HG02840 (cell line): ENCODE measurements at regions not wholly inside any gene's neighbourhood (a gene's known extent, or its start where the extent isn't known, plus 50 kb on each side); places are given as distances from the start of the nearest gene placed in this dataset.

Source experiments
- ATAC-seq: cut with Tn5 transposase; IDR thresholded peaks from one replicate; pipeline ENCODE4 v1.9.1; 2021; ENCODE audit warnings: mild to moderate bottlenecking, moderate library complexity, moderate number of reproducible peaks; ENCODE audit not compliant: unreplicated experiment, low FRiP score

DNA sequence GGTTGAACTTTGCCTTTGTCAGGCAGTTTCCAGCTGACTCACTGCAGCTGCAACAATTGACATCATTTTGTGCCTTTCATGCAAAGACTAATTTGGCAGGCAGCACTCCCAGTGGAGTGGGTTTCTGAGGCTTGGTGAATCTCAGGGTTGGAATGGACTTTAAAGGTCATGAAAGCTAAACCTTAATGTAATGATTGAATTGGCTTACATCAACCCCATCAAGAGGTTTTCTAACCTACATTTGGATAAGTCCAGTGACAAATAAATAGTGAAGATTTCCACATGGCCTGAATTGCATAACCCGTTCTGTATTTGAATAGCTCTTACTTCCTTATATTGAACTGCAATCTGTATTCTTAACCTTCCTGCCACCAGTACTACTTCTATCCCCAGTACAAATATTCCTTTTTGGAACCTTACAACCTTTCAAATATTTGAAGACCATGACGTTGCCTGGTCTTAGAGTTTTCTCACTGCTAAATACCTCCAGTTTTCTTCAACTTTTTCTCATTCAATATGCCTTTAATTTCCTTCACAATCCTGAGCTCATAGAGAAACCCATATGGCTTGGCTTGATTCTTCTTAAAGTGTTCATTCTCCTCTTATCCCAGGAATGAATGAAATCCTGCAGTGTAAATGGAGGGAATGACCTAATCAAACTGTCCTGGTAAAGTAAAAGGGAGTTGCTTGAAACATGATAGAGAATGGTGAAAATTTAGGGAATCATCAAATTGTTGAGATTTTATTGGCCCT lies 168.1 kb upstream of the NOVA1 start:
- no peak for ATAC-seq

DNA sequence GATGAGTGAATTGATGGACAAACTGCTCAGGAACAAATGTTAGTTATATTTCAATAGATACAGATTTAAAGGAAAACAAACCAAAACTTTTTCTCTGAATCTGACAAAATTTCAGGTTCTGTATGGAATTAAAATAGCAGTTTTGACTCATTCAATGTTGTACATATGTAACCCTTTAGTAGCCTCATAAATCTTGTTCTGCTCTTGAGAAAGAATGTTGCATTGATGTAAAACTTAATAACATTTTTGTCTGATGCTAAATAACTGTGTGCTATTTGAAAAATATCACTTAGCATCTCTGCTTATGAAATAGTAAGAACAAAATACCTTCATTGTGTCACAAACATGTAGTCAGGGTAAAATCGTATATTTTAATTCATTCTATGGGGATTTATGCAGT lies 168.9 kb upstream of the NOVA1 start:
- ATAC-seq: no peak

DNA sequence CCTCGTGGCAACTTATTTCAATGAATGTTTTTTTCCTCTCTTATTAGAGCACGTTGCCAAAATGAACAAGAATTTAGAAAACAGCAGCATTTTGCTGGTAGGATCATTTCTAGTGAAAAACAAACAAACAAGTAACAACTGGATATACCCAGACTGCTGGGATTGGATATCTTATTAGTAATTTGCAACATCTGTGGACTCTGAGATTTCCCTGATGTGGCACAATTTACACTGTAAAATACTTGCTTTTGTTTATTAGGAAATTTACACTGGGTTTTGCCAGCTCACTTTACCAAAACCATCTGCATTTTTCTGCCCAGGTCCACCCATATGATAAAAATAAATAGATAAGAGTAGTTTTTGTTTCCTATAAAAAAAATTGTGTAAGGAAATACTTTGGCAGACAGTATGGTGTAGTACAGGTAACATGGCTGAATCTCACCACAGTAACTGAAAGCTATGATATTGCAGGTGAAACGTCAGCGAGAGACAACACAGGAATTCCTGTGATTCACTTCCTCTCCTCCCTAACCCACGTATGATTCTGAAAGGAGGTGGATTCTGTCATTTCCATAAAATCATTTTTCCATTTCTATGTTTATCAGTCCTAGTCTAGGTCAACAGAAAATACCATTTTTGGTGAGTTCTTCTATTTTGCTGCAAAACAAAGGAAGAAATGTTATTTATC lies 176.2 kb upstream of the NOVA1 start:
- no peak for ATAC-seq

DNA sequence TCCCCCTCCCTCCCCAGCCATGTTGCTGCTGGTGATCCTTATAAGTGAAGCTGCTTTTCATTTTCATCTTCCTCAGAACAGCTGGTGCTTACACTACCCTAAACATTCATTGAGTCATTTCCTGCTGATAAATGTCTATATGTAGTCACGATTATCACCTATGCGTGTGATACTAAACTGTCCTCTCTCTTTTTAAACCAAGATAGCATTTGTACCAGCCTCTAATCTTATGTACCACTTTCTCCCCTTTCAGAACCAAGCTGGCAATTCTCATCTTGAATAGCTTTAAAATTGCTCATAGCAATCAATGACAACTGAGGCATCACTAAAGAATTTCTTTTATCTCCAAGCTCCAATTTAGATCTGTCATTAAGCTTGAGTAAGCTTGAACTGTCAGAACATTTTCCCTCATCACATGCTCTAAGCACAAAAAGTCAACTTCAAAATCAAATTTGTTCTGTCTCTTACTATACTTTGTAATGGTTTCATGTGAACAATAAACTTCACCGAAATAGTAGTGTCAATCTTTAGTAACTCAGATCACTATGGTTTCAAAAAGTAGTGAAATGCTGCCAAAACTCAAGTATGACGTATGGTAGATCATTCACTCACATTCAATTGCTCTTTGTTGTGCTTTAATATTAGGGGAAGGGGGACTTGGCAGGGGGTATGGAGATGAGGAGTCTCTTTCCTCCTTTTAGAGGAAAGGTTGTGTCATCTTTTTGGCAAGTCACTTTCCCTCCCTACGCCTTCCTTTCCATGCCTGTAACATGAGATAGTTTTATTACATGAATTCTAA lies 178.1 kb upstream of the NOVA1 start:
- ATAC-seq: no peak

DNA sequence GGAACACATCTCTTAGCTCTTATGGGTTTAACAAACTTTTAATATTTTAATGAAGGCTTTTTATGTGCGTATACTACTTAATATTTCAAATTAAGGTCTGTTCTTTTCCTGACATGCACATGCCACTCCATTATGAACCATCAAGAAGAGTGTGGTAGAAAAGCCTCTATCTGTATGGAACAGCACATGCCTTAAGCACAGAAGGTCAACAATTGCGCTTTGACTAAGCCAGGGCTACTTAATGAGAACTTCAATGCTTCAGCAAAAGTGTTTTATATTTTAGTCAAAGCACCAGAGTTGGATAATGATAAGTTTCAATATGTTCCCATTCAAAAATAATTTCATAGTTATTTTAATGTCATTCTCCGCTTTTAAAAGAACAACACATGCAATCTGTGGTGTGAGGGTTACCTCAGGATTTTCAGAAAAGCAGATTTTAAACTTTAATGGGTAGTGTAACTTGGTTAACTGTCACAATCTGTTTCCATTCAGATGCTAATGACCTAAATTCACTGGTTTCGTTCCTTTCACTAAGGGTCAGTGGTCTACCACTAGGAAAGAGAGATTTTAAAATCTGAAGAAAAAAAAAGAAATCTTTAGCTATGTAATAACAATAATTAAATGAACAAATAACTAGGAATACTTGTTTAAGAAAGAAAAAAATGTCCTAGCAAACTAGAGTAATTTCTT lies 193.4 kb upstream of the NOVA1 start:
- ATAC-seq: no peak

DNA sequence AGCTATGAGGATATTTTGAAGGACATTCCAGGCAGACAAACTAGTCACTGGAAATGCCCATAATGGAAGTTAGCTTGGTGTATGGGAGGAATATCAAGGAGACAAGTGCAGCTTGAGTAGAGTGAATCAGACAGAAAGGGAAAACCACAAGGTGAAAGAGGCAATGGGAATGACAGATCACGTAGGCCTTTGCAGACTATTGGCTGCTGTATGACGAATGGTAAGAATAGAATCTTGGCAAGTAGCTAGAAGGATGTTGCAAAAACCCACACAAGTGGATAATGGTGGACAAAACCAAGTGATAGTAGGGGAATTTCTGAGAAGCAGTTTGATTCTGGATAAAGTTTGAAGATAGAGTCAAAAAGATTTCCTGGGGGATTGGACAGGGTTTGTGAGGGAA lies 196.9 kb upstream of the NOVA1 start:
- no peak for ATAC-seq

DNA sequence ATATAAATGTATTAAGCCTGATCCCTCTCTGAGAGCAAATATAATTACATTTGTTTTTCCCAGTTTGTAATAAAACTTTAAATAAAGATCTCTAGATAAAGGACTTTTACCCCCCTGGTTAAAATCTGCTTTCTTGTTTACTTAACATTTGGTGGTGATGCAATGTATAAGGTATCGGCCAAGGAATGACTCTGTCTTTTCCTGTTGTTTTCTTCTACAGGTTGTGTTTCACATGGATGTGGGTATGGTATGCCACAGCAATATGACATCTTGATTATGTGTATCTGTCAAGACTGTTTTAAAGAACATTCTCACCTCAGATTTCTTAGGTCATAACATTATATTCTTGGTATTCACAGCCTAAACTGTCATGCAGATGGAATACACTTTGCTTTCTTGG lies 210.6 kb upstream of the NOVA1 start:
- ATAC-seq: no peak

DNA sequence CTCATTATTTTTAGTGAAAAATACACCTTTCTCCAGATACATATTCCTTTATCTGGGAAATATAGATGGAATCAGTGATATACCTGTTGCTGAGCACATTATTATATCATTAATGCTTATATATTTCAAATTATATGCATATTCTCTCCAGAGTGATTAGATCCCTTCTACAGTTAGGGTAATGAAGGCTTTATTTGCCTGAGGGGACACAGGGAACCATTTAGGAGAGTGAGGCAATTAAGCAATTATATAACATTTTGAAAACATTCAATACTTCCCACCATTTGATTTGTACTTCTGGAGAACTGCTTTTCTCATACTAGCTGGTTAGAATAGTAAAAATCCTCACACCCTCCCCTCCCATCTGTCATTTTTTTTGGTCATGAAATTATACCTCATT lies 212.8 kb upstream of the NOVA1 start:
- ATAC-seq: no peak

DNA sequence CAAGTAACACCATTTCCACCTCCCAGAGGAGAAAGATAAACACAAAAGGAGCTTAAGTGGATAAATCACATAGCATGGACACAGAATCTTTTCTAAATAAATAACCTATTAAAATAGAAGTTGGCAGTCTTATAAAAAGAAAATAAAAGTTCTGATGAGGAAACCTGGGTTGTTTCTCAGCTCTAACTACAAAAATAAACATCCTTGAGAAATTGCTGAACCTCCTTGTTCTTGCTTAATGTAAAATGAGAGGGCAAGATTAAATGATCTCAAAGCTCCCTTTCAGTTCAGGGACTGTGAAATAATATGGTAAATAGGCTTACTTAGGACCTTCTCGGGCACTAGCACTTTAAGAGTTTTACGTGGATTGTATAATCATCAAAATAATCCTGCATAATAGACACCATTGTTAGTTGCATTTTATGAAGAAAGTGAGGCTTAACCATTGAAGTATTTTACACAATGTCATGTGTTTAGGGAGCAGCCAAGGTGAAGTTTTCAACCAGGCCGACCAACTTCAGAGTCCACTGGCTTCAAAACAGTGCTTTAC lies 214.0 kb upstream of the NOVA1 start:
- no peak for ATAC-seq

DNA sequence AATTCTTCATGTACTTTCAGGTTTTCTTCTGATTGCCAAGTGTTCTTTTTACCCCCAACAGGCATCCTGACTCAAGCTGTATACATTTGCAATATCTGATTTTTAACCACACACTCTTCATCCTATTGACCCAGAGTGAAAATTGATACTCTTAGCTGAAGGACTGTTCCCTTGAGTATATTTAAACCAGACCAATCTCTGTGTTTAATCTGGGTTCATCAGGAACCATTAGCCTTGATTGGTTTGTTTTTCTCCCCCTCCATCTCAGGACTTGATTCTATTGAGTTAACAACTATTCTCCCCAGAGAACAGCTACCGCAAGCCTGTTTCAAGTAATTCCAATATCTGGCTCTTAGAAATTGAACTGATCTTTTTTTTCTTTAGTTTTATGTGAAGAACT lies 222.3 kb upstream of the NOVA1 start:
- ATAC-seq: no peak

DNA sequence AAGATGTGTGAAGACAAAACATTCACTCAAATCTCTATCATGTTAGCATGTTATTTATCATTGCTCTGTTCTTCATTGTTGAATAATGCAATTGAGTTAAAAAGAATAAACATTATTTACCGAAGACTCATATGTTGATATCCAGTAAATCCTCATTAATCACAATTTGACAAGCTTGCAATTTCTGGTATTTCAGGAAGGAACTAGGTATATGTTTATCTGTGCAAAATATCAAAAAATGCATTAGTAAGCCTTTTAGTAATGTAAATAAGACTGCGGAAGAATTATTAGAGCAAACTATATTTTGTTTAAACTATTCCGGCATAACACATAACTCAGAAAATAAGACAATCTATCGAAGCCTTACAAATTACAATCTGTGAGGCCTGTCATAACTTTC lies 222.7 kb upstream of the NOVA1 start:
- no peak for ATAC-seq

DNA sequence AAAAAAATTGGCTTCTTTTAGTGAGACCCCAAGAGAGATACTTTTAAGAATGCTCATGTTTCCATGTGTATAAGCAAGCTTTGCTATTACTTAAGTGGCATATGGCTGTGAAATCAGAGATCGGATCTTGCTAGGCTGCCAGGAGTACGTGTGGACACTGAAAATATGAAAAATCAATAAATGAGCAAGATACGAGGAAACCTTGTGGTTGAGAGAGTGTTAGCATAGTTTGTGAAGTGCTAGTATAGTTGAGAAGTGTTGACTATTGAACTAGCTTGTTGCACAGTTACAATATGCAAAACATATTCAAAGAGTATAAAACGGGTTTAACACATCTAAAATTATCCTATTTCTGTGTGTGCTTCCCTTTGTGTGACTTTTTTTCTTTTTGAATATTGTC lies 230.9 kb upstream of the NOVA1 start:
- no peak for ATAC-seq

DNA sequence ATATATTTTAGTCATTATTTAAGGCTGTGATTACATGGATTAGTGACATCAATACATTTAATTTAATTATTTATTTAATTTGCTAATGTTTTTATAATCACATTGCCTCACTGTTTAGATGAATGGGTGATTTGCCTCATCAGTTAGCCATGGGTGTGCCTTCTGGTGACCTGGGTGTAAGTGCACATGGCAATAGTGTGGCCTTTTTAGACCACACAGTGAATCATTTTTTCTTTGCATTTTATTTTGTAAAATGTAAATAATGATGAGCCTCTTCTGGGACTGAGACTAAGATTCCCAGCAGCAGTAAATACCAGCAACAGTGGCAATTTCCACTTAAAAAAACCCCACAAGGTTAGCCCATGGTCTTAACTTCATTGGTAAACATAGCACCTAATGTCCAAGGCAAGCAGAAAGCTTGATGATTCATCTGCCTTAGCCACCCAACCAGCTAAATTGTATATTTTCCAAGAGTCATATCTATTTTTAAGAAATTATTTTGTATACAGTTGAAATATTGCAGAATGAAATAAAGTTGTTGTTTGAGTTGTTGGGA lies 235.9 kb upstream of the NOVA1 start:
- no peak for ATAC-seq

DNA sequence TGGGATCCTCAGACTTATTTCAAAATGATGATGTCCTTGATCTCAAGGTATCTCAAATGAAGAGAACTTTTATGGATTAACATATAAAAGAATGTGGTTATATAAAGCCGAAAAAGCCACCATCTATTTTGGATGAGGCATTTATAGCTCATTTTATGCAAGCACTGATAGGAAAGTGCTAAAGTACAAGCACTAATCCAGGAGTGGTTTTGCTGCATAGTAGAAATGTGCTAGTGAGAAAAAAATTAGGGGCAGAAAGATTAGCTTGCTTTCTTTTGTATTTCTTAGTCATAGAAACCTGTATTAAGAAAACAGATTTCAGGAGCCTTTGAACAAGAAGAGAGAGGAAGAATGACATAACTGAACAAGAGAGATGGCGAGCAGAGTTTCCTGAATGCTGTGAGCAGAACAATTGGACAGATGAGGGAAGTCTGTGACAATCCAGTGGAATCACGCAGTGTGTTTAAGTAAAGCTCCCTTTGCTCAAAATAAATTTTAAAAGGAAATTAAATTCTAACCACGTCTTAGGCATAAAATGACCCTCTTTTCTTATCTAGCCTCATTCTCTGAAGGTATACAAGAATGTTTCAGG lies 238.2 kb upstream of the NOVA1 start:
- no peak for ATAC-seq

DNA sequence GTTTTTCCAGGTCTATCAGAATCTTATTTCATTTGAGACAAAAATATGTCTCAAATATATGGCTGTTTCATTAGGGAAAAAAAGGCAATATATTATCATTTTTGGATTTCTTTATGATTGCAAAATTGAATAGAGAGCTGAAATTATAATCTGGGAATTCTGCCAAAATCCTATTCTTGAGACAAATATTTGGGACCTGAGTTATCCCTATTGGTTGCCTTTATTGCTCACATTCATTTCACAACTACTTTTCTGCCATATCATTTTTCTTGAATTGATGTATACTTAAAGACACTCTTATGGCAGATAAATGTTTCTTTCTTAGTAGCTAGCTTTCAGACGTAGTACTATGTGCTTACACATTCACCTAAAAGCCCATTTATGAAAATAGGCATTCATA lies 241.6 kb upstream of the NOVA1 start:
- ATAC-seq: no peak

DNA sequence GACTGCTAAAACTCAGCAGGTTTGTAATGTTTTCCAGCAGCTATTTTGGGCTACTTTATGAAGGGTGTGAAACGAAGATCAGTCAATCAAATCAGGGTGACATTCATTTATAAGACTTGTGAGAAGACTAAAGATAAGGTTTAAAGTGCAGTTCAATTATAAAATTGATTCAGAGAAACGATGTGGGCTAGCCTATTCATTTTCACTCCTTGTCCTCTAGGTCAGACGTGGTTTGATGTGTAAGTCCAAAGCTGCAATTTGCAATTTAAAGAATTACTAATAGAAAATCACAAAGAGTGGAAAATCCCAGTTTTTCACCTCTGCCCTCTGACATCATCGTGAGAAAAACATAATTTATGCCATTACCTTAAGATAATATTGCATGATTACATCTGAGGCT lies 243.5 kb upstream of the NOVA1 start:
- ATAC-seq: no peak

DNA sequence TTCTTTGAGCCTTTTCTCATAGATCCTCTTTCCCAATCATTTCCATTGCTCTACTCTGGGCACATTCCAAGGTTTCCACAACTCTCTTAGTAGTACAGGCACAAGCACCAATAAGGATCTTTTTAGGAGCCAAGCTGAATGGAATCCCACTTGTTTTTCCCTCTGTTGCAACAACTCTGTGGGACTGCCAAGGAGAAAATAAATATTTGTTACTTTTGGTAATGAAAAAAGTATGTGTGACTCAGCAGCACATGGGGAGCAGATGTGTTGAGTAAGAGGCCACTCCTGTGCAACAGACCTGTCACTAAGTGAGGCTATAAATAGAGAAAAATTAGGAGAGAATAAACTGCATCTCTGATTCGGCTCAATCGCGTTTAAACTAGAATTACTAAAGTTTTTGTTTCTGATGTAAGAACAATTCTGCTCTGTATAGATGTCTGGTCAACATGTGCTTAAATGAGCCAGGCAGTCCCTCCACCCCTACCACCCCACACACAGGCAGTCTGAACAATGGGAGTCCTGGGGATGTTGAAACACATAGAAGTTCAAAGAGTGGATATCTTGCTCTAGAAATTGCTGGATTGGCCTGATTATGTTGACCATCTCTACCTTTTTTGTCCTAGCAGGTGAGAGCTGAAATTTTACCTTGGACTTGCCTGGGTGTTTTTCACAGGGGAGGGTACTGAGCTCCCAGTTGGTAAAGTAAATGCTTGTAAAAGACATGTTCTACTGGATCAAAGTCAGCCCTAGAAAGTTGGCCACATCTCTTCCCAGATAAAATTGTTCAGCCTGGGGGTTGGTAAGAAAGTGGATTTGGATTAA lies 244.3 kb upstream of the NOVA1 start:
- no peak for ATAC-seq

DNA sequence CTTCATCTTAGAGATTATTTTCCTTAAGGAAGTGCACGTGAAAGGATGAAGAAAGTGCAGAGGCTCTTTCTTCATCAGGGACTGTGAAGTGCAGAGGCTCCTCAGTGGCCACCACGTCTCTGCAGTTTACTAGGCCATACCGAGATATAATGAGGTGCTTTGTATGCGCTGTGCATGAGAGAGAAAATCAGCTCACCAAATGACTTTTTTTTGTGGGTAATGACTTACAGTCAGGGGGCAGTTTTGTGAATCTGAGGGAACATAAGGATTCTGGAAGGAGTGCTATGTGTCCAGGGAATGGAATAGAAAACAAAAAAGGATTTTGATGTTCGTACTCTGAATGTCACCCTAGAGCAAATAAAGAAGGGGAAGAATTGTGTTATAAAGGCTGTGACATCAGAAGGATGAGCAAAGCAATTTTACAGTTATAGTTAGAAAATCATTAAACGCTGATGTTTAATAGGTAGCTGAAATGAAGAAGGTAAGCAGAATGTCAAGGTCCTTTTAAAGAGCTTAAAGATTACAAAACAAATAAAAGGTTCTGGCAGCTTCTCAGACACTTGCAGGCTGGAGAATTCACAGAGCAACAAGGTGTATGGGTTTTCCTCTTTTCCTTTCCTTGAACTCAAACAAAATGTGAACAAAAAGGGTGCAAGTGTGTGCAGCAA lies 247.5 kb upstream of the NOVA1 start:
- no peak for ATAC-seq

DNA sequence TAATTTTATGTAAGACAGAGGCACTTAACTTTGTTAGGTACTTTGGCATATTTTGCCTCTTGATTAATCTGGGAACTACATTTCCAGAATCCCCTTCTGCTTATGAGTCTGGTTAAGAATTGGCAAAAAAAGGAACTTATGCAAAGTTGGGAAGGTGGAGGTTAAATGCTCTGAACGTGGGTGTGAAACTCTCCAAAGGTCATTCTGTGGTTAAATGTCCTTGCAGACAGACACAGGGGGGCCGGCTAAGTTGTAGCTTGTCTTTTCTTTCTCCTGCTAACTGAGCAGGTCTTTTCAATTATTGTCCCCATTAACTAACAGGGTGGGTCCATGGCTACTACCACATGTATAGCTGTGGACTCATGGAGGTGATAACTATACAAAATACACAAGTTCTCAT lies 248.6 kb upstream of the NOVA1 start:
- ATAC-seq: no peak
